ENCODE measurements at regions not wholly inside any gene's neighbourhood (a gene's known extent, or its start where the extent isn't known, plus 50 kb on each side); places are given as distances from the start of the nearest gene placed in this dataset.

GRCh38 chr4:170729897-170730296 is 640.1 kb upstream of the AADAT start:
- TF ChIP-seq POLR2A (IDR thresholded peaks at IDR 0.05) (no peak), POLR2AphosphoS5 (IDR thresholded peaks at IDR 0.05) (no peak)
- TF ChIP-seq, protein P1, sequence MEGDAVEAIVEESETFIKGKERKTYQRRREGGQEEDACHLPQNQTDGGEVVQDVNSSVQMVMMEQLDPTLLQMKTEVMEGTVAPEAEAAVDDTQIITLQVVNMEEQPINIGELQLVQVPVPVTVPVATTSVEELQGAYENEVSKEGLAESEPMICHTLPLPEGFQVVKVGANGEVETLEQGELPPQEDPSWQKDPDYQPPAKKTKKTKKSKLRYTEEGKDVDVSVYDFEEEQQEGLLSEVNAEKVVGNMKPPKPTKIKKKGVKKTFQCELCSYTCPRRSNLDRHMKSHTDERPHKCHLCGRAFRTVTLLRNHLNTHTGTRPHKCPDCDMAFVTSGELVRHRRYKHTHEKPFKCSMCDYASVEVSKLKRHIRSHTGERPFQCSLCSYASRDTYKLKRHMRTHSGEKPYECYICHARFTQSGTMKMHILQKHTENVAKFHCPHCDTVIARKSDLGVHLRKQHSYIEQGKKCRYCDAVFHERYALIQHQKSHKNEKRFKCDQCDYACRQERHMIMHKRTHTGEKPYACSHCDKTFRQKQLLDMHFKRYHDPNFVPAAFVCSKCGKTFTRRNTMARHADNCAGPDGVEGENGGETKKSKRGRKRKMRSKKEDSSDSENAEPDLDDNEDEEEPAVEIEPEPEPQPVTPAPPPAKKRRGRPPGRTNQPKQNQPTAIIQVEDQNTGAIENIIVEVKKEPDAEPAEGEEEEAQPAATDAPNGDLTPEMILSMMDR (IDR thresholded peaks at IDR 0.05) = no peak

All from breast epithelium (tissue), 3 donors.